HL-60 (cell line): ENCODE measurements at regions not wholly inside any gene's neighbourhood (a gene's known extent, or its start where the extent isn't known, plus 50 kb on each side); places are given as distances from the start of the nearest gene placed in this dataset.

Source experiments
- CTCF ChIP-seq: IDR thresholded peaks from one replicate; pipeline ENCODE4 v1.5.1; 2011; ENCODE audit warnings: low read length, control low read depth, inconsistent platforms; ENCODE audit not compliant: insufficient read depth
- GABPA ChIP-seq: IDR thresholded peaks from 2 replicates; pipeline ENCODE4 v1.6.1; 2012; ENCODE audit warnings: low read depth
- POLR2AphosphoS5 ChIP-seq: IDR thresholded peaks from 2 replicates; pipeline ENCODE4 v1.6.1; 2012; ENCODE audit warnings: low read depth
- REST ChIP-seq: IDR thresholded peaks from 2 replicates; pipeline ENCODE4 v1.6.1; 2012; ENCODE audit warnings: low read depth; ENCODE audit not compliant: insufficient replicate concordance

- TF ChIP-seq GABPA (no peak), CTCF (no peak), POLR2AphosphoS5 (no peak), REST (no peak)
Measured at GRCh38 chr14:34177466-34177865, 226.6 kb upstream of the EGLN3 start.
